A549 (cell line): ENCODE measurements at regions not wholly inside any gene's neighbourhood (a gene's known extent, or its start where the extent isn't known, plus 50 kb on each side); places are given as distances from the start of the nearest gene placed in this dataset.

Experiments used
- CHD2 ChIP-seq: fragments of 150-350 bp; IDR thresholded peaks from 2 replicates; pipeline ENCODE4 v1.6.1; 2014; ENCODE audit warnings: low read length; ENCODE audit not compliant: partially characterized antibody
- HDAC2 ChIP-seq: fragments of 200-600 bp; sonication (generic); IDR thresholded peaks from 2 replicates; pipeline ENCODE4 v1.6.1; 2016
- MYC ChIP-seq: IDR thresholded peaks from 2 replicates; pipeline ENCODE4 v1.6.1; 2012; ENCODE audit warnings: mild to moderate bottlenecking, inconsistent platforms, low read length, improper control_type of control experiment, borderline replicate concordance
- TF ChIP-seq, protein P1 (sequence below): fragments of >200 bp; sonication (Bioruptor Twin); formaldehyde crosslinking; IDR thresholded peaks from 3 replicates; pipeline ENCODE4 v1.5.1; 2016

DNA sequence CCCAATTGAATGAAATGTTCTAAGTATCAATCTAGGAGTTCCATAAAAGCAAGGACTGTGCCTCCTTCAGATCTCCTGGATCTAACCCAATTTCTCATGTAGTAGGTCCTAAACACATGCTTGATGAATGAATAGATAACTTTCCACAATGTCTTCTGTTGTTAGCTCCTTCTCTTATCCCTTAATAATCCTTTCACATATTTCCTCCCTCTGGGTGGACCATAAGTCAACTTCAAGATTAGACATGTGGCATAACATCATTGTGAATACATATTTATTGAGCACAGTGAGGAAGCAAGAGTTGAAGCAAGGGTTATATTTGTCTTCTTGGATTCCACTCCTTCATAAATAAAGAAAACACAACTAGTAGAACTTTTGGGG is 108.6 kb upstream of the EGFLAM start:
- TF ChIP-seq, protein P1, sequence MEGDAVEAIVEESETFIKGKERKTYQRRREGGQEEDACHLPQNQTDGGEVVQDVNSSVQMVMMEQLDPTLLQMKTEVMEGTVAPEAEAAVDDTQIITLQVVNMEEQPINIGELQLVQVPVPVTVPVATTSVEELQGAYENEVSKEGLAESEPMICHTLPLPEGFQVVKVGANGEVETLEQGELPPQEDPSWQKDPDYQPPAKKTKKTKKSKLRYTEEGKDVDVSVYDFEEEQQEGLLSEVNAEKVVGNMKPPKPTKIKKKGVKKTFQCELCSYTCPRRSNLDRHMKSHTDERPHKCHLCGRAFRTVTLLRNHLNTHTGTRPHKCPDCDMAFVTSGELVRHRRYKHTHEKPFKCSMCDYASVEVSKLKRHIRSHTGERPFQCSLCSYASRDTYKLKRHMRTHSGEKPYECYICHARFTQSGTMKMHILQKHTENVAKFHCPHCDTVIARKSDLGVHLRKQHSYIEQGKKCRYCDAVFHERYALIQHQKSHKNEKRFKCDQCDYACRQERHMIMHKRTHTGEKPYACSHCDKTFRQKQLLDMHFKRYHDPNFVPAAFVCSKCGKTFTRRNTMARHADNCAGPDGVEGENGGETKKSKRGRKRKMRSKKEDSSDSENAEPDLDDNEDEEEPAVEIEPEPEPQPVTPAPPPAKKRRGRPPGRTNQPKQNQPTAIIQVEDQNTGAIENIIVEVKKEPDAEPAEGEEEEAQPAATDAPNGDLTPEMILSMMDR = no peak
- TF ChIP-seq MYC (no peak), HDAC2 (no peak), CHD2 (no peak)
